SJSA1 (cell line): ENCODE measurements at regions not wholly inside any gene's neighbourhood (a gene's known extent, or its start where the extent isn't known, plus 50 kb on each side); places are given as distances from the start of the nearest gene placed in this dataset.

Source experiments
- DNase-seq, 2 experiments: peaks; one replicate each; pipeline ENCODE4 v3.0.0-alpha.2; 2015 to 2020; ENCODE audit warnings: low spot score in 2 of 2, low read depth in 1 of 2
- H3K27ac ChIP-seq: fragments of 250-450 bp; sonication (Bioruptor Pico); 2 replicates; pipeline ENCODE4 v1.5.1; 2020; ENCODE audit warnings: mild to moderate bottlenecking, moderate library complexity
- H3K27me3 ChIP-seq: fragments of 250-450 bp; sonication (Bioruptor Pico); replicated peaks from 2 replicates; pipeline ENCODE4 v1.5.1; 2020; ENCODE audit warnings: mild to moderate bottlenecking, moderate library complexity
- H3K36me3 ChIP-seq: fragments of 250-450 bp; sonication (Bioruptor Pico); 2 replicates; pipeline ENCODE4 v1.5.1; 2020; ENCODE audit warnings: mild to moderate bottlenecking
- H3K4me1 ChIP-seq: fragments of 250-450 bp; sonication (Bioruptor Pico); replicated peaks from 2 replicates; pipeline ENCODE4 v1.6.1; 2021; ENCODE audit warnings: mild to moderate bottlenecking
- H3K4me3 ChIP-seq: fragments of 250-450 bp; sonication (Bioruptor Pico); 2 replicates; pipeline ENCODE4 v1.5.1; 2020; ENCODE audit warnings: mild to moderate bottlenecking
- H3K9me3 ChIP-seq: fragments of 250-450 bp; sonication (Bioruptor Pico); replicated peaks from 2 replicates; pipeline ENCODE4 v1.5.1; 2020; ENCODE audit warnings: mild to moderate bottlenecking

DNA sequence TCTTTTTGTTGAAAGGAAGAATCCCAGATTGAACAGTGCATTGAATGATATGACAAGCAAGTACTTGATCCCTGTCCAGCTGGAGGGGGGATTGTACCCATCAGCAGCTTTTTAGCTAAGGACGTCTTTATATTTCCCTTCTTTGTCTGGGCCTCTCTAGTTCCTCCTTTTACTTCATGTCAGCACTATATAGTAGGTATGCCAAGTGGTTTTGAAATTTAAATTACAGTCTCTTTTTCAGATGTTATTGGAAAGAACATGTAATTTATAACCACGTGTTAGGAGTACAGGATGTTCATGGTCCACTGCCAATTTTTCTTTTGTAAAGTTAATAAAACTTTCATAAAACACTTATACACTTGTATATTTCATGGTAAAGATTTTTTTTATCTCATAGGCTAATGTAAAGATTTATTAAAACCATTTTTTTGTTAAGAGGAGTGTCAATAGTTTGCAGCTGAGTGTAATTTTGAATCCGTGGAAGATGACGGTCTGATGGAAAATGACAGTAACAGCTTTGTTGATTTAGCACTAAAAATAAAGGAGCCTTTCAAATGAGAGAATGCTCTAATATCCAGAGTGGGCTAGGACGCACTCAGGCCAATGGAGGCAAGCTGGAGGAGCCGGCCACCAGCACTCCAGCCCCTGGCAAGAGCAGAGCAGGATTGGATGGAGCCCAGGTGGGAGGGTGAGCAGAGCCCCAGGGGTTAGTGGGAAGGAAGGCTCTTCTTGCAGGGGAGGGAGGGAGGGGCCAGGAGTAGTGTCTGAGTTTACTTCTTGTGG is 488.3 kb downstream of the INSC start:
- no peak overlapping the region for H3K4me3 ChIP-seq
- no peaks in the 10 kb centered on the region for H3K36me3 ChIP-seq
- DNase-seq: no peak
- H3K27ac ChIP-seq: no peak overlapping the region
- no peaks in the 10 kb centered on the region; the same call in 1 of the 2 replicates for H3K9me3 ChIP-seq
- H3K4me1 ChIP-seq: no peaks in the 10 kb centered on the region
- H3K27me3 ChIP-seq: no peaks in the 10 kb centered on the region

DNA sequence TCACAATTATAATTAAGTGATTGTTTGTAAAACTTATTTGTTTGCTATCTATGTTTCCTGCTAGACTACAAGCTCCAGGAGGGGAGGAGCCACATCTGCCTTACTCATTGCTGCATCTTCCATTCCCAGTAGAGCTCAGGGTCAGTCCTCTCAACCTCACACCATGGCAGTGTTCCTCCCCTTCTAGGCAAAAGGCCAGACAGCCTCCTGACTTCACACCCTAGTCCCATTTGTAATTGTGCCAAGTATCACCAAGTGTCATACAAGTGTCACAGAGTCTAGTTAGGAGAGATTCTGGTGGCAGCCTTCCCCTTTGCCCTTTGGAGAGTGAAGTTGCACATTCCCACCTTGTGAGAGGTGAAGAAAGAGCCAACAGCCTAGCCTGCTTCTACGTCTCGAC is 490.4 kb downstream of the INSC start:
- peaks cover 8% of the 10 kb centered on the region; the same call in 1 of the 2 replicates for H3K27me3 ChIP-seq
- no peaks in the 10 kb centered on the region; the same call in 1 of the 2 replicates for H3K9me3 ChIP-seq
- no peaks in the 10 kb centered on the region for H3K4me1 ChIP-seq
- DNase-seq: no peak
- H3K27ac ChIP-seq: no peak overlapping the region
- no peaks in the 10 kb centered on the region for H3K36me3 ChIP-seq
- no peak overlapping the region for H3K4me3 ChIP-seq

DNA sequence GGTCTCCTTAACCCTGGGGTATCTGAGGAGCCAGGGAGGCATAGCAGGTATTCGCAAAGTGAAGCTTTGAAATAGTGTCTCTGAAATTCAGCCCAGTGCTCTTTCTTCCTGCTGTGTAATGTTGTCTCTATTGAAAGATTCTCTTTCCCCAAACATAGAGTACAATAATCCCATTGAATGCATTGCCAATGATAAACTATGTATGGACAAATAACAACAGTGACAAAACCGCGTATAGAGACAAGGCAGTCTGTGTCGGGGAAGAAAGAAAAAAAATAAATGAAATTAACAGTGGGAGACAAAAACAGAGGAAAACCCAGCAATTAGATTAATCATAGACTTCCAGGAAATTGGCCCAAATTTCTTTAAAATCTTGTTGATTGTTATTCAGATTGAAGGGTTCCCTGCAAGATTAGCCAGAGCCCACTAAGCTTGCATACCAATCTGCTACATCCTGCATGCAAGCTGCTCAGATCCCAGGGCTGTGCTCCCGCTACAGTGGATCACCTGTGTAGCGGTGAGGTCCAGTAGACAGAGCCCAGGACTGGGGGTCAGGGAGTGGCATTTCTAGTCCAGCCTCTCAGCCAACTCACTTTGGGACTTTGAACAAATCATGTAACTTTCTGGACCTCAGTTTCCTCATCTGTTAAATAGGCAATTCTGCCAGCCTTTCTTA is 492.8 kb downstream of the INSC start:
- peaks cover 16% of the 10 kb centered on the region for H3K27me3 ChIP-seq
- no peak for DNase-seq
- H3K4me3 ChIP-seq: no peak overlapping the region
- H3K27ac ChIP-seq: no peak overlapping the region
- H3K36me3 ChIP-seq: no peaks in the 10 kb centered on the region
- no peaks in the 10 kb centered on the region for H3K9me3 ChIP-seq
- no peaks in the 10 kb centered on the region for H3K4me1 ChIP-seq

DNA sequence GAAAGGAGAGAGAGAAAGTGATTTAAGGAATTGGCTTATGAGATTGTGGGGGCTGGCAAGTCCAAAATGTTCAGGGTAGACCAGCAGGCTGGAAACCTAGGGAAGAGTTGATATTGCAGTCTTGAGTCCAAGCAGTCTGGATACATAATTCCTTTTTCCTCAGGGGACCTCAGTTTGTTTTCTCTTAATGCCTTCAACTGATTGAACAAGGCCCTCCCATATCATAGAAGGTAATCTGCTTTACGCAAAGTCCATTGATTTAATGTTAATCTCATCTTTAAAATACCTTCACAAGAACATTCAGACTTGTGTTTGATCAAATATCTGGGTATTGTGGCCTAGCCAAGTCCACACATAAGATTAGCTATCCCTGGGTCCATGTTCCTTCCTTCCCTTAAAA is 494.7 kb downstream of the INSC start:
- no peak overlapping the region for H3K4me3 ChIP-seq
- no peaks in the 10 kb centered on the region for H3K36me3 ChIP-seq
- no peaks in the 10 kb centered on the region for H3K9me3 ChIP-seq
- H3K27me3 ChIP-seq: peaks cover 23% of the 10 kb centered on the region
- no peak overlapping the region for H3K27ac ChIP-seq
- no peak for DNase-seq
- H3K4me1 ChIP-seq: peaks cover 4% of the 10 kb centered on the region; the same call in 1 of the 2 replicates

DNA sequence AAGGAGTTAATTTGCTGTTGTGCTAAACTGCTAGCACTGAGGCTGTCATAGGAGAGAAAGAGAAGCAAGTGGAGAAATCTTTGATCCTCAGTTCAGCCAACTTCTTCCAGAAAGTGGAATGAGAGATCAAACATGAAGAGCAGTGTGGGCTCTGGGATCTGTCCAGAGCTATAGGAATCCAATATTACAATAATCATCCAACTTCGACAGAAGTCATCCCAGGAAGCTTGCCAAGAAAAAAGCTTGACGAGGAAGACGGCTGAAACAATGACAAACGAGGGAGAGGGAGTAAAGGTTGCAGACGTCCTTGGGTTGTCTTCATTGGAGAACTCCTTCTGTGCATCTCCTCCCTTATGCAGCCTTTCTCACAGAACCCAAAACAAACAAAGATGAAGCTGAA is 496.2 kb downstream of the INSC start:
- peaks cover 23% of the 10 kb centered on the region for H3K27me3 ChIP-seq
- no peaks in the 10 kb centered on the region for H3K36me3 ChIP-seq
- no peak overlapping the region for H3K4me3 ChIP-seq
- DNase-seq: no peak
- no peak overlapping the region for H3K27ac ChIP-seq
- H3K4me1 ChIP-seq: peaks cover 4% of the 10 kb centered on the region; the same call in 1 of the 2 replicates
- no peaks in the 10 kb centered on the region for H3K9me3 ChIP-seq

DNA sequence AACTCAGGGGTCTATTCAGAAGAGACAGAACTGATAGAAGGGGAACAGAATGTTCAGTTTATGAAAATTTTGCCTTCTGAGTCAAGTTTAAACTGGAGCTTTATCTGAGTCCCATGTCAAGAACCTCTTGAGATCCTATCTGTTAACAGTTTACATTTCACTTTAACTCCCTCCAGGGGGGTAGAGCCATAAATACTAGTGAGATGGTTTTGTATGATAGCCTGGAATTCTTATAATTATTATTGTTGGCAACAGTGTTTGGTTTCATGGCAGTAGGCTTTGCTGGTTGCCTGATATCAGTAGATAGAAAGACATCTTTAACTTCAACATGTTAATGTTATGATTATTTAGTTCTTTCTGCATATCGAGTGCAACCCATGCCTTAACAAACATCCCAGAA is 498.5 kb downstream of the INSC start:
- Histone ChIP-seq H3K4me1 (peaks cover 4% of the 10 kb centered on the region; the same call in 1 of the 2 replicates), H3K4me3 (no peak overlapping the region), H3K36me3 (no peaks in the 10 kb centered on the region), H3K9me3 (no peaks in the 10 kb centered on the region; the same call in 1 of the 2 replicates), H3K27me3 (peaks cover 27% of the 10 kb centered on the region), H3K27ac (no peak overlapping the region)
- DNase-seq: no peak

DNA sequence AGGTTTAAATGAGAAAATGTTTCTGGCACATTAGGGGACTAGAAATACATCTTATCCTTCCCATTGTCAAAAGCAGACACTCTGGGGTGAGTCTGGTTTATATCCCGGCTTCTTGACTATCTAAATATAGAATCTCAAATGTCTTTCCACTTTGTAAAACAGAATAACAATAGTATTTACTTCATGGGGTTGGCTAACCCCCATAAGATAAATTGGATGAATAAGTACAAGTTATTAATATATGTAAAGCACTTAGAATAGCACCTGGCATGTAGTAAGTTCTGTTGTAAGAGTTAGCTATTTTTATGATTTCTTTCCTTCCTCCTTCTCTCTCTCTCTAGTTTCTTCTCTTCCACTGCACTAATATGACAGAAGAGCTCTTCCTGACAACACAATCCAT is 499.1 kb downstream of the INSC start:
- no peak overlapping the region for H3K4me3 ChIP-seq
- peaks cover 27% of the 10 kb centered on the region for H3K27me3 ChIP-seq
- no peak overlapping the region for H3K27ac ChIP-seq
- DNase-seq: no peak
- peaks cover 4% of the 10 kb centered on the region; the same call in 1 of the 2 replicates for H3K4me1 ChIP-seq
- no peaks in the 10 kb centered on the region for H3K36me3 ChIP-seq
- H3K9me3 ChIP-seq: no peaks in the 10 kb centered on the region; the same call in 1 of the 2 replicates

DNA sequence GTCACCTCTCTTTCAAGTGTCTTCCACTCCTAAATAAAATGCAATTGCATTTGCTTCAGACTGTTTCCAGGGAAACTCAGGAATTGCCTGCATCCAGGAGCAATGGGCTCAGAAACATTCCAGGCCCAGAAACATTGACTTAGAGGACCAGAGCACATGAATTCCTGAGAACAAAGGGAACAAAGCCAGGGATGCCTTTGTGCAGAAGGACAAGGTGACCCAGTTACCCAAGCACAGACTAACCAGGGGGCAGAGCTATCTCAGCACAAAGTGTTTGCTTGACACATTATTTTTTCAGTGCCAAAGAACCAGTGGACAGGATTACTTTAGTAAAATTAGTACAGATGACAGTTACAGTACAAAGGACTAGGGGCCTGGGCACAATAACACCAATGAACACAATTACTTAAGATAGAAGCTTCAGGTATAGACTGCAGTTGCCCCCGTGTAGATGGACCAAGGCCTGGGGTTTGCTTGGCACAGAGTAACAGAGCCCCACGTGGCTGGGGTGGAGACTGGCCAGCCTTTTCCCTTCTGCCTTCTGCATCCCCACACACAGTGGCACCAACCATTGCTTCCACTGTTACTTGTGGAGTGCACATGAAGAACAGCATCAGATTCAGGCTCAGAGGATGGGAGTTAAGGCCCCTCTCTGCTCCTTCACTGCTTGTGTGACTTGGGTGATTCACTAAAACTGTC is 500.8 kb downstream of the INSC start:
- Histone ChIP-seq H3K36me3 (no peaks in the 10 kb centered on the region), H3K27ac (no peak overlapping the region), H3K4me1 (peaks cover 4% of the 10 kb centered on the region; the same call in 1 of the 2 replicates), H3K9me3 (no peaks in the 10 kb centered on the region; the same call in 1 of the 2 replicates), H3K4me3 (no peak overlapping the region), H3K27me3 (peaks cover 21% of the 10 kb centered on the region)
- DNase-seq: no peak

DNA sequence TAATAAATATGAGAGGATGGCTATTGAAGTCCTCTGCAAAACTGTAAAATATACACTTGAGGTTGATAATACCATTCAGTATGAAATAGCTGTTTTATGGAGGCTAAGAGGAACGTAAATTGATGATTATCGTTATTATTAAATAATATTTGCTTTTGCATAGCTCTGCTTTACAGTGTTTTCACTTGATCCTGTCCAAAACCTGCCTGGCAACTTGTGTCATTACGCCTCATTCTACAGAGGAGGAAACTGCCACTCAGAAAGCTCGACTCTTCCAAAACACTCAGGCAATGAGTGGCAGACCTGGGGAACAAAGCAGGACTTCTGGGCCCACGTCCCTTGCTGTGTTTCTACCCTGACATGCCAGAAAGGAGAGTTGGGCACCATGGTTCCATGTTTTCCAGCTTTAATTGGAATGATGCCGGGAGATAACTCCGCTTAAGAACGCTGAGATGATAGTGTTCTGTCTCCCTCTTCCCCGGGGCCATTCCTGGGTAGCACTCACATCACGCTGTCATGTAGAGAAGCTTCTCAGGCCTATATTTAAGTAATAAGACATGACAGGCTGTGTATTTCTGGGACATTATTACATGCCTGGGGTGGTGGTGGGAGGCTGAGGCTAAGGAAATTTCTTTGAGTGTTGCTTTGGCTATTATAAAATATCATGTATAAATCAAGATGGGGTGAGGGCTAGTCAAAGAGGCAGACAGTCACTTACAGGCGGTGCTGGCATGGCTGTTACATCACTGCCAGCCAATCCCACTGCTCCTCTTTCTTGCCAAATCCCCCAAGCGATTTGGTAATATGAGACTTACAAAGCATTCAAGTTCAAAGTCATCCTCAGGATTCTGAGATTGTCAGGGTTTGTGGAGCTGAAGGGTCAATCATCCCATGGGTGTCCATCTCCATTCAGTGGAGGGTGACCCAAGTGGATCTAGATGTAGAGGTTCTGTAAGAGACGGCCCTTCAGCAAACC is 501.7 kb downstream of the INSC start:
- H3K27ac ChIP-seq: no peak overlapping the region
- H3K9me3 ChIP-seq: no peaks in the 10 kb centered on the region; the same call in 1 of the 2 replicates
- H3K4me3 ChIP-seq: no peak overlapping the region
- no peak for DNase-seq
- peaks cover 4% of the 10 kb centered on the region; the same call in 1 of the 2 replicates for H3K4me1 ChIP-seq
- H3K36me3 ChIP-seq: no peaks in the 10 kb centered on the region
- peaks cover 15% of the 10 kb centered on the region for H3K27me3 ChIP-seq

DNA sequence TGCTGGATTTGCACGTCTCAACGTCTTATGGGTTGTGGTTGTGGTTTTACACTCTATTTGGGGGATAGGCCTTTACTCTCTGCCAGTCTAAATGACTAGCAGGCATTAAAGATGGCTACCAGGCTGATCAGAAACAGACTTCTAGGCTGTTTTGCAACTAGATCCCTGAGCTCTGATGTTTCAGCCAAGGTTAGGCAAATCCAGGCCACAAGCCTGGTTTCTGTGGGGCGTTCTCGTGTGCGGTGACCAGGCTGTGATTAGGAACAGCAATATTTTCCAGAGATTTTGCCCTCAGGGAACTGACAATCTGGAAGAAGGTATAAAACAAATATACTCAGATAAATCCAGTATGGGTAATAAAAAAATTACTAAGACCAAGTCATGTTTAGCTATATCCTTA is 502.4 kb downstream of the INSC start:
- Histone ChIP-seq H3K36me3 (no peaks in the 10 kb centered on the region), H3K27ac (no peak overlapping the region), H3K4me1 (peaks cover 4% of the 10 kb centered on the region; the same call in 1 of the 2 replicates), H3K9me3 (no peaks in the 10 kb centered on the region; the same call in 1 of the 2 replicates), H3K4me3 (no peak overlapping the region), H3K27me3 (peaks cover 15% of the 10 kb centered on the region)
- DNase-seq: no peak

DNA sequence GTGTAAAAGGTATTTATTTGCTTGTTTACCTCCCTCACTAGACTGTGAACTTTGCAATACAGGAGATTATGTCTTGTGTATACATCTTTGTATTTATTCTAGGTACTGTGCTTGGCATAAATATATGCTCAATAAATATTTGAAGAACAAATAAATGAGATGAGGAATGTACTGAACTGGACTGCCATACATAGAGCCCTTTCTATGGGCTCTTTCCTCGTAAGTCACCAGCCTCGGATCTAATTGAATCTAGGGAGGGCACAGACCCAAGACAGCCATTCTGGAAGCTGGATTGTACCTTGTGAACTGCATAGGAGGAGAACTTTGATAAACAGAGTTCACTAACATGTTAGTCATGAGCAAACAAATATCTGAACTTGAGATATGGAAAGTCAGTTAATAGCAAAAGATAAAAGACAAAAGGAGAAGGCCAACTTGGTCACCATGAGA is 503.9 kb downstream of the INSC start:
- Histone ChIP-seq H3K36me3 (no peaks in the 10 kb centered on the region), H3K4me1 (no peaks in the 10 kb centered on the region; the same call in 1 of the 2 replicates), H3K9me3 (no peaks in the 10 kb centered on the region; the same call in 1 of the 2 replicates), H3K27me3 (peaks cover 12% of the 10 kb centered on the region), H3K27ac (no peak overlapping the region), H3K4me3 (no peak overlapping the region)
- no peak for DNase-seq

DNA sequence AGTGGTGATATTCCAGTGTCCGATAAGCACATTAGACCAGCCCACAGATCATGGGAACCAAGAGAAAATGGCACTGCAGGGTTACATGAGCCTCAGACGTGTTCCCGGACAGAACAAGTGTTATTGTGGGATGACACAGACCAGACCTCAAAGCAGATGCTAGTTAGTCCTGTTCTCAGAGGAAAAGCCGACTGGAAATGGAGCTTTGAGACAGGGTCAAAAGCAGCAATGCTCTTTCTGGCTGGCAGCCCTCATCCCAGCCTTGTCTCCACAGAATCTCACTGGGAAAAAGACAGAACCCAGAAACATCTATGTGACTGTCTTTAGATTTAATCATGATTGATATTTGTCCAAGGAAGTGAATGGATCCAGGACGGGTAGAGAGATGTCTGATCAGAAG is 506.8 kb downstream of the INSC start:
- Histone ChIP-seq H3K27me3 (peaks cover 12% of the 10 kb centered on the region), H3K9me3 (no peaks in the 10 kb centered on the region; the same call in 1 of the 2 replicates), H3K27ac (no peak overlapping the region), H3K4me3 (no peak overlapping the region), H3K4me1 (peaks cover 9% of the 10 kb centered on the region), H3K36me3 (no peaks in the 10 kb centered on the region)
- DNase-seq: no peak
